Brain microvascular endothelial cell (primary cell): ENCODE measurements at regions not wholly inside any gene's neighbourhood (a gene's known extent, or its start where the extent isn't known, plus 50 kb on each side); places are given as distances from the start of the nearest gene placed in this dataset.

ENCODE experiments used
- DNase-seq: peaks from one replicate; pipeline ENCODE4 v3.0.0-alpha.2; 2020
- H3K27ac ChIP-seq: fragments of 250-450 bp; sonication (Bioruptor Pico); 2 replicates; pipeline ENCODE4 v1.5.1; 2020; ENCODE audit warnings: mild to moderate bottlenecking, moderate library complexity
- H3K27me3 ChIP-seq: fragments of 250-450 bp; sonication (Bioruptor Pico); replicated peaks from 2 replicates; pipeline ENCODE4 v1.5.1; 2020; ENCODE audit warnings: mild to moderate bottlenecking
- H3K36me3 ChIP-seq: fragments of 250-450 bp; sonication (Bioruptor Pico); replicated peaks from 2 replicates; pipeline ENCODE4 v1.5.1; 2020; ENCODE audit warnings: mild to moderate bottlenecking
- H3K4me3 ChIP-seq: 2 replicates; pipeline ENCODE4 v1.5.1; 2011; ENCODE audit warnings: low read depth, mild to moderate bottlenecking, control low read depth, low read length, moderate library complexity
- CTCF ChIP-seq: IDR thresholded peaks from 2 replicates; pipeline ENCODE4 v1.5.1; 2011; ENCODE audit warnings: low read depth, mild to moderate bottlenecking, moderate library complexity, low read length, control low read depth, inconsistent platforms; ENCODE audit errors: missing control alignments
- in situ Hi-C: cut with HindIII; loops from 2 replicates; pipeline ENCODE4 v1.10.0; 2017; ENCODE audit warnings: low sequenced_read_pairs, low pct_ligation_motif_present

- Histone ChIP-seq H3K27ac (no peak overlapping the region), H3K36me3 (no peaks in the 10 kb centered on the region), H3K4me3 (no peak overlapping the region), H3K27me3 (no peaks in the 10 kb centered on the region)
- in situ Hi-C loops: no loop called here
- peak; percentile 60 for TF ChIP-seq CTCF
- no peak for DNase-seq
Observed at GRCh38 chr9:87113874-87114273, 166.6 kb upstream of the GAS1 start.

GRCh38 chr9:87115785-87116184, 168.5 kb upstream of the GAS1 start:
- Histone ChIP-seq H3K4me3 (no peak overlapping the region), H3K27ac (no peak overlapping the region), H3K36me3 (no peaks in the 10 kb centered on the region), H3K27me3 (no peaks in the 10 kb centered on the region)
- TF ChIP-seq CTCF: no peak
- in situ Hi-C loops: no loop called here
- DNase-seq: no peak

- no peak overlapping the region for H3K4me3 ChIP-seq
- no peak overlapping the region for H3K27ac ChIP-seq
- in situ Hi-C loops: no loop called here
- no peak for DNase-seq
- no peaks in the 10 kb centered on the region for H3K27me3 ChIP-seq
- no peaks in the 10 kb centered on the region for H3K36me3 ChIP-seq
- no peak for TF ChIP-seq CTCF
Observed at GRCh38 chr9:87116492-87116891, 169.2 kb upstream of the GAS1 start.

- no peaks in the 10 kb centered on the region for H3K36me3 ChIP-seq
- no peaks in the 10 kb centered on the region for H3K27me3 ChIP-seq
- no peak for DNase-seq
- in situ Hi-C loops: no loop called here
- H3K27ac ChIP-seq: no peak overlapping the region
- no peak for TF ChIP-seq CTCF
- no peak overlapping the region for H3K4me3 ChIP-seq
Observed at GRCh38 chr9:87118594-87118993, 171.3 kb upstream of the GAS1 start.

- DNase-seq: peak; percentile 77
- Histone ChIP-seq H3K4me3 (no peak overlapping the region), H3K27ac (no peak overlapping the region), H3K27me3 (no peaks in the 10 kb centered on the region), H3K36me3 (no peaks in the 10 kb centered on the region)
- in situ Hi-C loops: no loop called here
- no peak for TF ChIP-seq CTCF
Observed at GRCh38 chr9:87119328-87119881, 172.1 kb upstream of the GAS1 start.

GRCh38 chr9:87120610-87121009, 173.3 kb upstream of the GAS1 start:
- in situ Hi-C loops: no loop called here
- DNase-seq: no peak
- H3K27me3 ChIP-seq: no peaks in the 10 kb centered on the region
- H3K36me3 ChIP-seq: no peaks in the 10 kb centered on the region
- no peak overlapping the region for H3K4me3 ChIP-seq
- TF ChIP-seq CTCF: no peak
- no peak overlapping the region for H3K27ac ChIP-seq
